WTC11 (cell line): ENCODE measurements at regions not wholly inside any gene's neighbourhood (a gene's known extent, or its start where the extent isn't known, plus 50 kb on each side); places are given as distances from the start of the nearest gene placed in this dataset.

Experiments used
- ATAC-seq: fragments of 200-7000 bp; cut with Tn5 transposase; 2 replicates; pipeline ENCODE4 v1.10.0; 2021; ENCODE audit warnings: mild to moderate bottlenecking, moderate library complexity
- CTCF ChIA-PET: fragments of 300-600 bp; sonication (Branson Sonifier 250); formaldehyde crosslinking; loops from one replicate; lab custom pipeline; 2021; ENCODE audit warnings: antibody characterized with exemption; lab: Charles Lee
- POLR2A ChIA-PET: fragments of 350-600 bp; sonication (Branson Sonifier 250); formaldehyde crosslinking; loops from one replicate; lab custom pipeline; 2021; ENCODE audit warnings: antibody characterized with exemption; lab: Charles Lee
- DNase-seq: peaks from one replicate; pipeline ENCODE4 v3.0.0; 2021; ENCODE audit warnings: low spot score
- H3K27ac Mint-ChIP-seq: 2 replicates; pipeline ENCODE4 v1.8.0; 2021; ENCODE audit warnings: mixed read lengths
- H3K27me3 Mint-ChIP-seq: 2 replicates; pipeline ENCODE4 v1.8.0; 2021; ENCODE audit warnings: low read depth, mild to moderate bottlenecking, moderate library complexity, mixed read lengths
- H3K36me3 Mint-ChIP-seq: 2 replicates; pipeline ENCODE4 v1.8.0; 2021; ENCODE audit warnings: mixed read lengths
- H3K4me1 Mint-ChIP-seq: 2 replicates; pipeline ENCODE4 v1.8.0; 2022; ENCODE audit warnings: mixed read lengths
- H3K4me3 Mint-ChIP-seq: 2 replicates; pipeline ENCODE4 v1.8.0; 2021; ENCODE audit warnings: mild to moderate bottlenecking, moderate library complexity, mixed read lengths
- H3K9me3 Mint-ChIP-seq: 2 replicates; pipeline ENCODE4 v1.8.0; 2021; ENCODE audit warnings: mixed read lengths
- ATF6 ChIP-seq: sonication (generic); formaldehyde crosslinking; IDR thresholded peaks from 2 replicates; pipeline ENCODE4 v1.8.1; 2023; ENCODE audit warnings: mild to moderate bottlenecking, missing genetic modification reagents
- ELF4 ChIP-seq: sonication (generic); formaldehyde crosslinking; IDR thresholded peaks from 2 replicates; pipeline ENCODE4 v1.8.1; 2022; ENCODE audit warnings: low read depth, mild to moderate bottlenecking, moderate library complexity, missing genetic modification reagents
- ERG ChIP-seq: fragments of 250-450 bp; sonication (Bioruptor Pico); IDR thresholded peaks from 2 replicates; pipeline ENCODE4 v1.8.0; 2021; ENCODE audit warnings: mild to moderate bottlenecking
- FOXJ3 ChIP-seq: sonication (generic); formaldehyde crosslinking; IDR thresholded peaks from 2 replicates; pipeline ENCODE4 v1.9.0; 2021; ENCODE audit warnings: missing genetic modification reagents, mild to moderate bottlenecking, borderline replicate concordance
- HMGA2 ChIP-seq: fragments of 250-450 bp; sonication (Bioruptor Pico); IDR thresholded peaks from 2 replicates; pipeline ENCODE4 v1.4.0; 2021; ENCODE audit warnings: mild to moderate bottlenecking, moderate library complexity
- HMGXB4 ChIP-seq: sonication (generic); formaldehyde crosslinking; IDR thresholded peaks from 2 replicates; pipeline ENCODE4 v1.8.1; 2023; ENCODE audit warnings: mild to moderate bottlenecking, moderate library complexity, missing genetic modification reagents
- PREB ChIP-seq: sonication (generic); formaldehyde crosslinking; IDR thresholded peaks from 2 replicates; pipeline ENCODE4 v1.8.1; 2022; ENCODE audit warnings: mild to moderate bottlenecking, missing genetic modification reagents, moderate library complexity, borderline replicate concordance
- PRRX2 ChIP-seq: fragments of 250-450 bp; sonication (Bioruptor Pico); IDR thresholded peaks from 2 replicates; pipeline ENCODE4 v1.8.0; 2021; ENCODE audit warnings: mild to moderate bottlenecking
- SMAD4 ChIP-seq: sonication (generic); formaldehyde crosslinking; IDR thresholded peaks from 2 replicates; pipeline ENCODE4 v1.8.0; 2022; ENCODE audit warnings: mild to moderate bottlenecking, missing genetic modification reagents
- SOX15 ChIP-seq: fragments of 250-450 bp; sonication (Bioruptor Pico); IDR thresholded peaks from 2 replicates; pipeline ENCODE4 v1.9.0; 2021; ENCODE audit warnings: mild to moderate bottlenecking
- TEAD1 ChIP-seq: sonication (generic); formaldehyde crosslinking; IDR thresholded peaks from 2 replicates; pipeline ENCODE4 v1.8.0; 2022; ENCODE audit warnings: mild to moderate bottlenecking, missing genetic modification reagents
- TEAD4 ChIP-seq: sonication (generic); formaldehyde crosslinking; IDR thresholded peaks from 2 replicates; pipeline ENCODE4 v1.8.0; 2022; ENCODE audit warnings: mild to moderate bottlenecking, missing genetic modification reagents
- ZMAT4 ChIP-seq: fragments of 250-450 bp; sonication (Bioruptor Pico); IDR thresholded peaks from 2 replicates; pipeline ENCODE4 v1.9.0; 2021; ENCODE audit warnings: mild to moderate bottlenecking
- ZNF416 ChIP-seq: fragments of 250-450 bp; sonication (Bioruptor Pico); IDR thresholded peaks from 2 replicates; pipeline ENCODE4 v1.9.0; 2021; ENCODE audit warnings: mild to moderate bottlenecking, inconsistent platforms
- ZNF423 ChIP-seq: fragments of 250-450 bp; sonication (Bioruptor Pico); IDR thresholded peaks from 2 replicates; pipeline ENCODE4 v2.1.2; 2022; ENCODE audit warnings: mild to moderate bottlenecking, moderate library complexity
- ZNF532 ChIP-seq: fragments of 250-450 bp; sonication (Bioruptor Pico); IDR thresholded peaks from 2 replicates; pipeline ENCODE4 v1.9.0; 2021; ENCODE audit warnings: mild to moderate bottlenecking, borderline replicate concordance
- TF ChIP-seq, protein P1 (sequence below): fragments of 250-450 bp; sonication (Bioruptor Pico); IDR thresholded peaks from 2 replicates; pipeline ENCODE4 v2.1.2; 2022; ENCODE audit warnings: mild to moderate bottlenecking, moderate library complexity
- TF ChIP-seq, protein P2 (sequence below): sonication (generic); formaldehyde crosslinking; IDR thresholded peaks from 2 replicates; pipeline ENCODE4 v1.8.1; 2023; ENCODE audit warnings: mild to moderate bottlenecking, missing genetic modification reagents
- TF ChIP-seq, protein P3 (sequence below): sonication (generic); formaldehyde crosslinking; conservative IDR thresholded peaks from 2 replicates; pipeline ENCODE4 v1.8.1; 2022; ENCODE audit warnings: mild to moderate bottlenecking, missing genetic modification reagents

- no peak for TF ChIP-seq ATF6
- no peak for TF ChIP-seq SOX15 (CRISPR knock-in tag)
- TF ChIP-seq, protein P1, sequence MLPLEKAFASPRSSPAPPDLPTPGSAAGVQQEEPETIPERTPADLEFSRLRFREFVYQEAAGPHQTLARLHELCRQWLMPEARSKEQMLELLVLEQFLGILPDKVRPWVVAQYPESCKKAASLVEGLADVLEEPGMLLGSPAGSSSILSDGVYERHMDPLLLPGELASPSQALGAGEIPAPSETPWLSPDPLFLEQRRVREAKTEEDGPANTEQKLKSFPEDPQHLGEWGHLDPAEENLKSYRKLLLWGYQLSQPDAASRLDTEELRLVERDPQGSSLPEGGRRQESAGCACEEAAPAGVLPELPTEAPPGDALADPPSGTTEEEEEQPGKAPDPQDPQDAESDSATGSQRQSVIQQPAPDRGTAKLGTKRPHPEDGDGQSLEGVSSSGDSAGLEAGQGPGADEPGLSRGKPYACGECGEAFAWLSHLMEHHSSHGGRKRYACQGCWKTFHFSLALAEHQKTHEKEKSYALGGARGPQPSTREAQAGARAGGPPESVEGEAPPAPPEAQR (CRISPR knock-in tag), result no peak
- no peak for TF ChIP-seq ZNF416 (CRISPR knock-in tag)
- TF ChIP-seq PRRX2 (CRISPR knock-in tag), result no peak
- TF ChIP-seq HMGXB4, result no peak
- Mint-ChIP-seq H3K36me3 (no peaks in the 10 kb centered on the region), H3K27ac (no peak overlapping the region), H3K27me3 (no peaks in the 10 kb centered on the region), H3K4me3 (no peak overlapping the region), H3K4me1 (peaks cover 26% of the 10 kb centered on the region), H3K9me3 (no peaks in the 10 kb centered on the region)
- ATAC-seq, result no peak
- ChIA-PET POLR2A (no interaction called here), CTCF (no interaction called here)
- no peak for DNase-seq
These were observed 162.6 kb upstream of the P2RY1 start for GRCh38 chr3:152672320-152672649.

- no peak for DNase-seq
- CTCF ChIA-PET, result interaction anchor here (0.6 kb wide), 1 partner anchor 270 kb away, joined by 4 read pairs; no protein-coding TSS in a partner anchor
- no peaks in the 10 kb centered on the region for H3K27me3 Mint-ChIP-seq
- TF ChIP-seq, protein P2, sequence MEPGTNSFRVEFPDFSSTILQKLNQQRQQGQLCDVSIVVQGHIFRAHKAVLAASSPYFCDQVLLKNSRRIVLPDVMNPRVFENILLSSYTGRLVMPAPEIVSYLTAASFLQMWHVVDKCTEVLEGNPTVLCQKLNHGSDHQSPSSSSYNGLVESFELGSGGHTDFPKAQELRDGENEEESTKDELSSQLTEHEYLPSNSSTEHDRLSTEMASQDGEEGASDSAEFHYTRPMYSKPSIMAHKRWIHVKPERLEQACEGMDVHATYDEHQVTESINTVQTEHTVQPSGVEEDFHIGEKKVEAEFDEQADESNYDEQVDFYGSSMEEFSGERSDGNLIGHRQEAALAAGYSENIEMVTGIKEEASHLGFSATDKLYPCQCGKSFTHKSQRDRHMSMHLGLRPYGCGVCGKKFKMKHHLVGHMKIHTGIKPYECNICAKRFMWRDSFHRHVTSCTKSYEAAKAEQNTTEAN, result no peak
- TF ChIP-seq ZNF532 (CRISPR knock-in tag), result no peak
- no peak for TF ChIP-seq ERG (CRISPR knock-in tag)
- no peak for TF ChIP-seq PREB (CRISPR knock-in tag)
- TF ChIP-seq FOXJ3 (CRISPR knock-in tag), result no peak
- no peak for TF ChIP-seq TEAD4 (CRISPR knock-in tag)
- no peak for TF ChIP-seq HMGA2
- no peak for TF ChIP-seq ZMAT4 (CRISPR knock-in tag)
- no peak for TF ChIP-seq ELF4 (CRISPR knock-in tag)
- no peak for TF ChIP-seq SMAD4 (CRISPR knock-in tag)
- no peak for TF ChIP-seq TEAD1 (CRISPR knock-in tag)
- TF ChIP-seq ZNF423 (CRISPR knock-in tag), result no peak
- TF ChIP-seq, protein P3, sequence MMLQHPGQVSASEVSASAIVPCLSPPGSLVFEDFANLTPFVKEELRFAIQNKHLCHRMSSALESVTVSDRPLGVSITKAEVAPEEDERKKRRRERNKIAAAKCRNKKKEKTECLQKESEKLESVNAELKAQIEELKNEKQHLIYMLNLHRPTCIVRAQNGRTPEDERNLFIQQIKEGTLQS (CRISPR knock-in tag), result no peak
These were observed 158.0 kb upstream of the P2RY1 start for GRCh38 chr3:152676810-152677379.

More at GRCh38 chr3:152676810-152677379, 158.0 kb upstream of the P2RY1 start:
- Mint-ChIP-seq H3K36me3 (no peaks in the 10 kb centered on the region), H3K4me1 (peaks cover 12% of the 10 kb centered on the region), H3K27ac (no peak overlapping the region), H3K9me3 (no peaks in the 10 kb centered on the region), H3K4me3 (no peak overlapping the region)
- POLR2A ChIA-PET, result no interaction called here
- ATAC-seq, result no peak
